LNCaP clone FGC (cell line): ENCODE measurements at regions not wholly inside any gene's neighbourhood (a gene's known extent, or its start where the extent isn't known, plus 50 kb on each side); places are given as distances from the start of the nearest gene placed in this dataset.

ENCODE experiments used
- DNase-seq: peaks from one replicate; pipeline ENCODE4 v3.0.0-alpha.2; 2011; ENCODE audit warnings: low read depth
- H3K4me3 ChIP-seq: 2 replicates; pipeline ENCODE4 v1.5.1; 2011; ENCODE audit warnings: mild to moderate bottlenecking, low read depth, low read length, control low read depth
- CTCF ChIP-seq: IDR thresholded peaks from 2 replicates; pipeline ENCODE4 v1.5.1; 2012; ENCODE audit warnings: mild to moderate bottlenecking; ENCODE audit not compliant: control insufficient read depth, insufficient read depth; ENCODE audit errors: extremely low read depth

- DNase-seq: no peak
- TF ChIP-seq CTCF: no peak
- H3K4me3 ChIP-seq: no peak overlapping the region
Observed at GRCh38 chr7:153887749-153888569, 164.2 kb upstream of the DPP6 start.

- TF ChIP-seq CTCF: no peak
- H3K4me3 ChIP-seq: no peak overlapping the region
- no peak for DNase-seq
Observed at GRCh38 chr7:153891990-153892389, 160.2 kb upstream of the DPP6 start.

GRCh38 chr7:153902862-153903261 lies 149.3 kb upstream of the DPP6 start:
- DNase-seq: no peak
- H3K4me3 ChIP-seq: no peak overlapping the region
- TF ChIP-seq CTCF: no peak

DNA sequence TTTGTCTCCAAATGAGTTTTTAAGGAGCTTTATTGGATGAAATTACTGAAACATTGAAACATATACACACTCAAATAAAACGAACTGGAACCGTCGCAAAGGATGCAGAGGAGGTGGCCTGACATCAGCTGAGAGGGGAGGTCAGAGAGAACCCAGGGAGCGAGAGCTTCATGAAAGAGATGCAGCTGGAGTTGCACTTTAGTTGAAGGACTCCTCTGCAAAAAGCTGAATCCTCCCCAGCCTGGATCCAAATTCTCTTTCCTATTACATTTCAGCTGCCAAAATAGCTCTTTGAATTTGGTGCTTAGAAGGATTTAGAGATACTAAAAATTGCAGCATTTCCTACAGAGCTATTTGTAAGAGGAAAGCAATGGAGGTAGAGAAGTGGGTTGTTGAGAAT lies 140.0 kb upstream of the DPP6 start:
- DNase-seq: no peak
- no peak for TF ChIP-seq CTCF
- no peak overlapping the region for H3K4me3 ChIP-seq

- DNase-seq: no peak
- TF ChIP-seq CTCF: no peak
- H3K4me3 ChIP-seq: no peak overlapping the region
Observed at GRCh38 chr7:153920126-153920525, 132.1 kb upstream of the DPP6 start.

DNA sequence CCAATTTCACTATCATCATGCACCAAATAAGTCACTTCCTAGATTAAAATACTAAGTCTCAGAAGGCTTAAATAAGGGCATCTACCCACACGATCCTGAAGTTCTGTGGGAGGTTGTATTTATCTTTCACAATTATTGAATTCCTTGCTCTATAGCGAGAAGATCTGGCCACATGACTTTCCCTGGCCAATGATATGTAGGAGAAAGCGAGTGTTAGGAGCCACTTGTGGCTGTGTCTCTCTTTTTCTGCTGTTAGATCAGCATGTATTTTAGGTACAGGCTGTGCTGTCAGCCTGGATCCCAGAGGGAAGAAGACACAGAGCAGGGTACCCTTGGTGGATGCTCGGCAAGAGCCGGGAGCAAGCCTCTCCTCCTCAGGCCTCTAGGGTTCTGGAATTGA lies 131.3 kb upstream of the DPP6 start:
- DNase-seq: no peak
- no peak for TF ChIP-seq CTCF
- H3K4me3 ChIP-seq: no peak overlapping the region

- TF ChIP-seq CTCF: no peak
- DNase-seq: no peak
- no peak overlapping the region for H3K4me3 ChIP-seq
Observed at GRCh38 chr7:153921408-153921807, 130.8 kb upstream of the DPP6 start.
